NB4 (cell line): ENCODE measurements at regions not wholly inside any gene's neighbourhood (a gene's known extent, or its start where the extent isn't known, plus 50 kb on each side); places are given as distances from the start of the nearest gene placed in this dataset.

ENCODE experiments used
- POLR2A ChIP-seq: IDR thresholded peaks from 2 replicates; pipeline ENCODE4 v1.6.1; 2011; ENCODE audit warnings: mild to moderate bottlenecking; ENCODE audit not compliant: insufficient read length; ENCODE audit errors: extremely low read depth
- TF ChIP-seq, protein P1 (sequence below): IDR thresholded peaks from one replicate; pipeline ENCODE4 v1.5.1; 2012; ENCODE audit warnings: low read depth, low read length

- TF ChIP-seq, protein P1, sequence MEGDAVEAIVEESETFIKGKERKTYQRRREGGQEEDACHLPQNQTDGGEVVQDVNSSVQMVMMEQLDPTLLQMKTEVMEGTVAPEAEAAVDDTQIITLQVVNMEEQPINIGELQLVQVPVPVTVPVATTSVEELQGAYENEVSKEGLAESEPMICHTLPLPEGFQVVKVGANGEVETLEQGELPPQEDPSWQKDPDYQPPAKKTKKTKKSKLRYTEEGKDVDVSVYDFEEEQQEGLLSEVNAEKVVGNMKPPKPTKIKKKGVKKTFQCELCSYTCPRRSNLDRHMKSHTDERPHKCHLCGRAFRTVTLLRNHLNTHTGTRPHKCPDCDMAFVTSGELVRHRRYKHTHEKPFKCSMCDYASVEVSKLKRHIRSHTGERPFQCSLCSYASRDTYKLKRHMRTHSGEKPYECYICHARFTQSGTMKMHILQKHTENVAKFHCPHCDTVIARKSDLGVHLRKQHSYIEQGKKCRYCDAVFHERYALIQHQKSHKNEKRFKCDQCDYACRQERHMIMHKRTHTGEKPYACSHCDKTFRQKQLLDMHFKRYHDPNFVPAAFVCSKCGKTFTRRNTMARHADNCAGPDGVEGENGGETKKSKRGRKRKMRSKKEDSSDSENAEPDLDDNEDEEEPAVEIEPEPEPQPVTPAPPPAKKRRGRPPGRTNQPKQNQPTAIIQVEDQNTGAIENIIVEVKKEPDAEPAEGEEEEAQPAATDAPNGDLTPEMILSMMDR: no peak
- TF ChIP-seq POLR2A: no peak
Observed at GRCh38 chr13:111559612-111560403, 239.4 kb downstream of the TEX29 start.
